ENCODE measurements at regions not wholly inside any gene's neighbourhood (a gene's known extent, or its start where the extent isn't known, plus 50 kb on each side); places are given as distances from the start of the nearest gene placed in this dataset.

DNA sequence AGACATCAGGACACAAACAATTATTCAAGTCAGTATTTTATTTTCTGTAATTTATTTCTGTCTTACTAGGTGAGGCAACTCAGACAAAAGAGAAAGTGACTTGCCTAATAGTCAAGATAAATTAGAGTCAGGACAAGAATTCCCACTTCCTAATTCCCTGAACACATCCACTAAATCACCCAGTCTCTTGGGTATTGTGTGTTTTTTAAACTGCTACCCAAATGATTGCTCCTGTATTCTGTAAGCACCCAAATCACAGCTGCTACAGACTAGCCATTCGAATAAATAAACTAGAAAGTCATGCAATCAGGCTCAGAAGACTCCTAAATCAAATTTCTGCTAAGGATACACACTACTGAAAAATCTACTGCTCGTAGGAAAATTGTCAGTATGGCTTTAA, 263.0 kb downstream of the DUSP6 start:
- no peak for DNase-seq

DNA sequence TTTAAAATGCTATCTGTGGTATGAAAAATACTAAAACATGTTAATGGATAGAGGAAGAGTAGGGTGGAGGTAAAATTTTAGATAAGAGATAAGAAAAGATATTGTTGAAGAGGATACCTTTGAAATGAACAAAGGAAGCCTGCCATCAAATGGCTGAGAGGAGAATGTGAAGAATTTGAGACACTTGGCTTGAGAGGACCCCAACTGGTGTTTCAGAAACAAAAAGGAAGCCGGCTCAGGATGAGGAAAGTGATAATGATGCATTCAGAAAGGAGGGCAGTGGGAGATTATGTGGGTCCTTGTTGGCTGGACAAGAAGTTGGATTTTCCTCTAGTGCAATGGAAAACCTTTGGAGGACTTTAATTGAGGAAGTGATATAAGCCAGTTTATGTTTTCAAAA, 264.4 kb downstream of the DUSP6 start:
- no peak for DNase-seq

GRCh38 chr12:89087149-89087825, 265.0 kb downstream of the DUSP6 start:
- no peak for DNase-seq

- DNase-seq = no peak
These were observed 266.9 kb downstream of the DUSP6 start for GRCh38 chr12:89085421-89085820.

DNA sequence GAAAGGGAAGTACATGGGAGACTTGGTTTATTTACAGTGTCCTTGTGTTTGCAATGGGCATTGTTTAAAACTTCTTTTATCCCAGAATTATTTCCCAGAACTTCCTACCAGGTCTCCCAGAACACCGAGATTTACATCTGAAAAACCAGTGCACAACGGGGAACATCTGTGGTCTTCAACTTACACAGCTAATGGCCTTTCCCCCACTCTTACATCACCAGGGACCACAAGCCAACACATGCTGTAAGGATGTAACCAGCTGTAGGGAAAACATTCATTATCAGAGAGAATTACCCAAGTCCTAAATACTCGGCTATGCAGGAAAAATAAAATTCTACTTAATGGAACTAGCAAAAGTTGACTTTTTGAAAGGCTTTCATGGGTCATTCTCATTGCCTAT, 267.6 kb downstream of the DUSP6 start:
- DNase-seq = no peak

DNA sequence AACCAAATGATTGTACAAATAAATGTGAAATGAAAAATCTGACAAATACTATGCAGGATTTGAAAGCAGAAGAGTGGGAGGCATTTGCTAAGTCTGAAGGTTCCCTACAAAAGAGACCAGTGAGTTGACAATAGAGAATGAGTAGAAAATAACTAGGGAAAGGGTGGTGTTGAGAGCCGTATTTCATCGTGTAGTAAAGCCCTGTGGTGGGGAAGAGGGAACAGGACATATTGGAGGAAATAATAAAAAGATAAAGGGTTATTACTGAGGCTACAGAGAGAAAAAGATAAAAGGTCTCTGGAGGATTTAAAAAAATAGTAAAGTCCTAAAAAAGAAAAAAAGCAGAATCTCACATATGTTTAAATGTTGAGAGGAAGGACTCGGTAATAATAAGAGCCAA, 268.8 kb downstream of the DUSP6 start:
- no peak for DNase-seq

DNA sequence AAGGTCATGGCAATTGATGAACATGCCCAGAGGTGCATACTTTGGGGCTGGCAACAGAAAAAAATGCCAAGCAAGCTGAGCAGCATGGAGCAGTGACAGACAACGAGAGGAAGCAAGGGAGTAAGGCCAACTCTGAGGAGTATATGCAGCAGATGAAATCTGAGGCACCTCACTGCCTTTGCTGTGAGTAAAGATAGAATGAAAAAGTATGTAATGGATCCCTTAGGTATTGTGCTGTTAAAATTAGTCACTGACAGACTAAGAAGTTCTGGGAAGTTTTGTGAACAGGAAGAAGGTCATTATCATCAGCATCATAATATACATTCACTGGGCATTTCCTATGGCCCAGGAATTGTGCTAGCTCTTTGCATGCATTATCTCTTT, 269.9 kb downstream of the DUSP6 start:
- no peak for DNase-seq

DNA sequence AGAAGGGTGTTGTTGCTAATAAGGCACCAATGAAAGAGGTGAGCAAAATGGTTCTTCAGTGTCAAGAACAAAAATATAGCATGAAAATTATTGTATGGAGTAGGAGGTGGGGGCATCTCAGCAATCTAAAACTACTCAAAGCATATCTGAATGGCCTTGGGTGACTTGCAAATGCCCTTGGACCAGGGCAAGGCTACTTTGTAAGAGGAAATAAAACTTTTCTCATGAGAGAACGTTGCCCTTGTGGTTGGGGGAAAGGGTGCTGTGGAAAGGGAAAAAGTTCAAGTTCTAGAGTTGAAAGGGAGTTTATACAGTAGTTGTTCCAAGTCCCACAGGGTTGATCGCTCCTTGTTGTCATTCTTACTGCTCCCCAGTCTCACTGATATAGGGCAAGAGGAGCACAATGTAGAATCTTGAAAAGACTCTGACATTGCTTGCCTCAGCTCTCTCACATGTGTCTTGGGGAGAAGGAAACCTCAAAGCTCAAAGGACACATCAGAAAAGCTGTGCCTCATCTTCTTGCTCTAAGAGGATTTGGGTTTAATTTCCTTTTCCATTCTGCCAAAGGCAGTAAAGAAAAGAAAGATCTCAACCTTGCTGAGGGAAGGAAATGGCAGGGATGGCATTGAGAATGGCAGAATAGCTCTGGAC, 270.5 kb downstream of the DUSP6 start:
- DNase-seq = no peak

DNA sequence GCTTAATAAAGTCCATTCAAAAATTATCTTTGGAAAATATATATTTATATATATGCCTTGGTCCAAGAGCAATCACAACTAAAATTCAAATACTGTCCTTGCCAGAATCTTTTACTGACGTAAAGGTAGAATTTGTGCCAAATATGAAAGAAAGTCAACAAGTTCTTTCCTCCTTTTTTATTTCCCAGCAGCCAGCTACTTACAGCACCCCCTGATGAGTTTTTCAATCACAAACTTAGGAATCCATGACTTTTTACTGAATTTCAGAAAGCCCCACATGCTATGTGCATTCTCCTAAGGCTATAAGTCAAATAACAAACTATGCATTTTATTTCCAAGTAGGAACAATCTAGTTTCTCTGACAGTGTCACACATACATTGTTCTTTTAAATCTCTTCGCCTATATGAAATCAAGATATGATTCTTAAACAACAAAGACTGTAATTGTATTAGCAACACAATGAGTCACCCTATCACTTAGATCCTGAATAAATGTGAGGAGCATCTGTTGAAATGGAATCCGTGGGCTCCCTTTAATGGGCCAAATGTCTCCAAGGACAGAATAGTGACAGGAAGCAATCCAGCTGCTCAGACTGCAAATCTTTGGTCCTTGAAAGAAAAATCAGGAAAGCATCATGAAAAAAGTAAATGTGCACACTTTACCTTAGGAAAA, 271.4 kb downstream of the DUSP6 start:
- no peak for DNase-seq

DNA sequence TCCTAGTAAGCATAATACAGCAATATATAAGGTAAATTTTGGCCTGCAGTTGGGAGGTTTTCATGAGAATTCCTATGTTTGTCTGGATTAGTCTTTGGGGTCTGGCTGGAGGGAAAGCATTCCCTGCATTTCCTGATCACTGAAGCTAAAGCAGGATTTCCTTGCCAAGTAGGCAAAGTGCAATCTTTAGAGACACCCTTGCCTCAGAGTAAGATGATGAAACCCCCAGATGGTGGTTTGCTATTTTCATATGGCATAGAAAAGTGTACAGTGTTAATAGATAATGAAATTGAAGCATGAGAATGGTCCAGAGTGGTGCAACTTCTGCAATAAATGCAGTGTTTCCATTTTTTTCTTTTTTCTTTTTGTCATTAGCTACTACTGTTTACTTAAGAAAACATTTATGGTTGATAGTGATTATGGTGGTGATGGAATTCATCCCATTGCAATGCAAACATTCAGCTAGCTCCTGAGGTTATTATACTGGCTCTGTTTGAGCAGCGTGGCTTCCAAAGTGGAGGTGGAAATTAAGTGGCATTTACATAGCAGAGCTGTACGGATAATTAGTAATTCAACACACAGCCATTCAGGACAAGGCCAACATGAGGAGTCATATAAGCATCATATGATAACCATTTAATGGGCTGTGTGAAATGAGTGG, 276.3 kb downstream of the DUSP6 start:
- no peak for DNase-seq

GRCh38 chr12:89073659-89074058, 278.6 kb downstream of the DUSP6 start:
- DNase-seq = no peak

DNA sequence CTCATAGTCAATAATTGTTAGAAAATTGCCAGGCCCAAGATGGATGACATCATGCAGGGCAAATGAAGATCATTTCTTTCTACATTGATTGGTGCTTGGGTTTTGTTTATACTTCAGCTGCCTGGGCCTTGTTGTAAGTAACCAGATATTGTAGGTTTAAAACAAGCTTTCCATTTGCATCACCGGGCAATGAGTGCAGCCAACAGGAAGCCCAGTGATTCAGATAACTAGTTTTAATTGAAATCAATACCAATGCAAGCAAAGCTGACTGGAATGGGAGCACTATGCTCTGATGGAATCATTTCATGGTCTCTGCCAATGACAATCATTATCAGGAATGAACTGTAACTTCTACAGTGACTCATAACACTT, 279.3 kb downstream of the DUSP6 start:
- no peak for DNase-seq

GRCh38 chr12:89072294-89073026, 279.8 kb downstream of the DUSP6 start:
- DNase-seq = no peak

GRCh38 chr12:89070603-89071002, 281.7 kb downstream of the DUSP6 start:
- no peak for DNase-seq

DNA sequence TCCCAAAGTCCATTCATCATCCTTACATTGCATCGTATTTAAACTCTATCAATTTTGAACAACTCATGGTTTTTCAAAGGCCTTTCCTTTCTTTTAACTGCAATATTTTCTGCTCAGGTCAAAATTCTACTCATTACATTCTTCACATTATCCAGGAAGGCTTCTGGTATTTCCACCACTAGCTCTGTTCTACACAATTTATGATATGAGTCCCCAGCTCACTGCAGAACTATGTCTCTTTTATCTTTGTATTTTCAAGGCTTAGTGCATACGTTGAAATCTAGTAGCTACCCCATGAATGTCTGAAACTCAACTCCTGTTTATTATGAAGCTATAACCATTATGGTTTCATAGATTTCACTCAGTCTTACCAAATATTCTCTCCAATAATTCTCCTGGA, 282.9 kb downstream of the DUSP6 start:
- DNase-seq = no peak

DNA sequence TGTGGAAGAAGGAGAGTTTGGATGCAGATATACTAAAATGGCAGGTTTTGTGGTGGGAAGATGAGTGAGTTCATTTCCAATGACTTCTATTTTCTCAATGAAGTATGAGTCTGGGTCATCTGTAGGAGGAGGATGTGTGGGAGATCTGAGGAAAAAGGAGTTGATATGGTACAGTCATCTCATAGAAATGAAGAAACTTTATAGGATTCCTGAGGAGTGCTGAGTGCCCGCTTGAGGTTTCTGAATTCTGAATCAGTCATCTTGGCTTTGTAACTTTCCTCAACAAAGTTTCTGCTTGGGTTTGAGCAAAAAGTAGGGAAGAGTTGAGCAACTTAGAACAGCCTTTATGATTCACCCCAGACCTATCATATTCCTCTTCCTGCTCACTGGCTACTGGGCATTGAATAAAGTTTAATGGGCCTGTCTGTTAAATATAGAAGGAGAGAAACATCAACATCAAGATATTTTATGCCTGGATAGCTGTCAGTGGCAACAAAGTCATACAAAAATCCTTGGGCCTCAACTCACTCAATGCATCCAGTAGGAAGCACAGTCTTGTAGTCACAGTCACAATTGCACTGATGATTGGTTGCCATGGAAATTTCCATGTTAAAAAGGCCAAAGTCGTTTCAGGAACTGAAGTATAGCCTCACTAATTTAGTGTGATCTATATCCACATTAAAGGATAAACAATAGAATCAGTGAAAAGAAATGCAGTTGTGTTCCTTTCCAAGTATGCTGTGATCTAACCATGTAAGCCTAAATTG, 284.7 kb downstream of the DUSP6 start:
- no peak for DNase-seq

GRCh38 chr12:89064780-89065179, 287.5 kb downstream of the DUSP6 start:
- DNase-seq = no peak

- no peak for DNase-seq
These were observed 288.1 kb downstream of the DUSP6 start for GRCh38 chr12:89064151-89064550.

GRCh38 chr12:89062996-89063395, 289.3 kb downstream of the DUSP6 start:
- DNase-seq = no peak

DNA sequence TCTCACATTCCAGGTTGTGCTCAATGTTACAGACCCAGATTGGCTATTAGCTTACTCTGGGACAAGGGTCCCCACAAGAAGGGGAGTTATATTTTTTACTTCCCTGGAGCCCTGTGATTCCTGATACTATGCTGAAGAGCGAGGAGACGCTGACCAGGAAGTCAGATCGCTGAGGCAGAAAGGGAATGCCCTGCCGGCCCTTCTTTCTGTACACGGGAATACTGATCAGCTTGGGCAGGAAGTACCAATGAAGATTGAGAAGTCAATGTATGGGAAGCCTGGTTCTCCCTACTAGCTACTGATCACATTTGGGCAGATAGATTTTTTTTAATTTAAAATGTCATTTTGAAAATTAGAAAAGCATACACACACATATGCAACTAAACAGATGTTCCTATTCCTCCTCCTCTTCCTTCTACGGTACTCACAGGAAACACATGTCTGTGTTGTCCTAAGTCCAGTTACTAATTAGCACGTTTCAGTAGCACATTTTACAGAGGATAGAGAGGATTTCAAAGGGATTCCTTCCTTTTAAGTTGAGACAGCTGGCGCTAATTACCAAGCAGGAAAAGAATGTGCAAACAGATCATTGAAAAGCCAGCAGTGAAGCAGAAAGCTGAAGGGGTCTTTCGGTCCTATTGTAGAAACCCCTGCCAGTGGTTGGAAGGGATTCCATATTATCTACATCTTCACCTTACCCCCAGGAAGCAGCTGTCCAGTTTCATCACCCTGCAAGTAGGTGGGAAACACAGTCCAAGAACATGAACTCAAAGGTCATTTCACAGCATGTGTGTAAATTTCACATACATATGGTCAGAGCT, 292.4 kb downstream of the DUSP6 start:
- DNase-seq = no peak

- DNase-seq = no peak
These were observed 293.2 kb downstream of the DUSP6 start for GRCh38 chr12:89059056-89059455.
